ENCODE measurements at regions not wholly inside any gene's neighbourhood (a gene's known extent, or its start where the extent isn't known, plus 50 kb on each side); places are given as distances from the start of the nearest gene placed in this dataset.

GRCh38 chr11:109978895-109979294 is 114.3 kb upstream of the ZC3H12C start:
- Histone ChIP-seq H3K36me3 (ENCODE audit: insufficient read depth, low read length) (no peaks in the 10 kb centered on the region), H2AFZ (ENCODE audit: low read length, unreplicated experiment) (no peak overlapping the region), H3K79me2 (ENCODE audit: control insufficient read depth, insufficient read depth, low read length, unreplicated experiment) (no peaks in the 10 kb centered on the region), H3K4me3 (ENCODE audit: low read depth, low read length) (no peak overlapping the region), H3K4me1 (ENCODE audit: control insufficient read depth, insufficient read depth, low read length, unreplicated experiment) (no peaks in the 10 kb centered on the region), H3K27ac (ENCODE audit: low read depth, low read length) (no peak overlapping the region), H3K27me3 (ENCODE audit: insufficient read depth, low read length) (no peaks in the 10 kb centered on the region)

DNA sequence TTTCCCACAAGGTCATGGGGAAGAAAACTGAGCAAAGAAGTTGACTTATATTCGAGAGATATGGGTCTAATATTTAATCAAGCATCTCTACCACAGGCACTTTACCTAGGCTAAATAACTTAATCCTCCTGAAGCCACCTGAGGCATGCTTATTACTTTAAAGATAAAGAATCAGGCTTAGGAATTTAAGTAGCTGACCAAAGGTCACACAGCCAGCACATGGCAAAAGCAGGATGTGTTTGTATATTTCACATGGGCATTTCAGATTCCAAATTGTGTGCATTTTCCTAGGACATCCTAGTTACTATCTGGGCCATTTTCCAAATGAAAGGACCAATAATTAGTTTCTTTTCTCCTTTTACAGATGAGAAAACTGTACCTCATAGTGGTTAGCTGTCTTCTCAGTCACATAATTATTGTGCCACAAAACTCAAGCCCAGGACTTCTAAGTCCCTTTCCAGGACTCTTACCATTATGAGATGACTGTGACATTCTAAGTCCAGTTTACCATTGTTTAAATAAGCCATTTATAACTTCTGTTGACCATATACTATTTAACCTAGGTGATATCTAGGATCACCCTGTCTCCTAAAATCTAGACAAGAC is 112.1 kb upstream of the ZC3H12C start:
- Histone ChIP-seq H3K4me3 (ENCODE audit: low read depth, low read length) (no peak overlapping the region), H3K27ac (ENCODE audit: low read depth, low read length) (no peak overlapping the region), H3K36me3 (ENCODE audit: insufficient read depth, low read length) (no peaks in the 10 kb centered on the region), H3K79me2 (ENCODE audit: control insufficient read depth, insufficient read depth, low read length, unreplicated experiment) (no peaks in the 10 kb centered on the region), H2AFZ (ENCODE audit: low read length, unreplicated experiment) (no peak overlapping the region), H3K27me3 (ENCODE audit: insufficient read depth, low read length) (no peaks in the 10 kb centered on the region), H3K4me1 (ENCODE audit: control insufficient read depth, insufficient read depth, low read length, unreplicated experiment) (no peaks in the 10 kb centered on the region)

DNA sequence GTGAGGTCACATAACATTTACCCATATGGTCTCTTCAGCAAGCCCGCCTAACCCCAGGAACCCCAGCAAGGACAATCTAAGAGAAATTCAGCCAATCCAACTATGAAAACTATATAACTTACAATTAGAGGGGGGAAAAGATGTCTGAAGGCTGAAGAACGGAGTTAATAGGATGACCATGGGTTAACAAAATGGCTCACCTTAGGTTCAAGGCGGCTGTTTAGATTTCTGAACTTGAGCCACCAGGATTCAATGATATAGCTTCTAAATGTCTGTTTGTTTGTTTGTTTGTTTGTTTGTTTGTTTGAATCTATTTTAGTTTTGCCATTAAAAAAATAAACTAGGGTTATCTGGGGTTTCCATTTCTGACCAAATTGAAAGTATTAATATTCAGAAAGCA is 109.8 kb upstream of the ZC3H12C start:
- no peak overlapping the region for H3K27ac ChIP-seq (ENCODE audit: low read depth, low read length)
- H3K27me3 ChIP-seq (ENCODE audit: insufficient read depth, low read length): no peaks in the 10 kb centered on the region
- no peaks in the 10 kb centered on the region for H3K36me3 ChIP-seq (ENCODE audit: insufficient read depth, low read length)
- H3K4me3 ChIP-seq (ENCODE audit: low read depth, low read length): no peak overlapping the region
- H2AFZ ChIP-seq (ENCODE audit: low read length, unreplicated experiment): no peak overlapping the region
- no peaks in the 10 kb centered on the region for H3K4me1 ChIP-seq (ENCODE audit: control insufficient read depth, insufficient read depth, low read length, unreplicated experiment)
- H3K79me2 ChIP-seq (ENCODE audit: control insufficient read depth, insufficient read depth, low read length, unreplicated experiment): no peaks in the 10 kb centered on the region

DNA sequence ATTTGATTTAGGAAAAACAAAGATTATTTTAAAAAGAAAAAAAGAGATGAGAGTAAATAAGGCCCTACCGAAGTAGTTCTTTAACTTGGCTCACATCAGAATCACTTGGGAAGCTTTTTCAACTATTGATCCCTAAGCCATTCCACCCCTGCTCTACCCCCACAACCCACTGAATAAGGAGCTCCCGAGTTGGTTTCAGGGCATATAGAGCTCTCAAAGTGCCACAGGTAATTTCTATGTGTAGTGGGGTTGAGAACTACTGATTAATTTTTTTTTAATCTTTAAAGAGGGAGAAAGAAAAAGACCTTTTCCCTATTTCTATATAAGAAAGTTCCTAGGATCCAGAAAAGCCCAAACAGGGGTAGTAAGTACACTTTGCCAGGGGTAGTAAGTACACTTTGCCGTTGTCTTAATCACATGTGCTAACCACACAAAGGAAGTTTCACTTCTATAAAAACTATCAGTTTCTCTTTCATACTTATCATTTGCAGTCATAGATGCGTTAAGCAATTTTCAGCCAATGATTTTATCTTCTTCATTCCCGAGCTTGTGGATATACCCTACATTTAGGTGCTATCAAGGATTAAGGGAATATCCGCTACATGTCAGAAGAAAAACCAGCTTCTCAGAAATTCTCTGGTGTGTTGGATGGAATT is 108.4 kb upstream of the ZC3H12C start:
- Histone ChIP-seq H3K4me3 (ENCODE audit: low read depth, low read length) (peak overlapping the region; percentile 30), H3K4me1 (ENCODE audit: control insufficient read depth, insufficient read depth, low read length, unreplicated experiment) (no peaks in the 10 kb centered on the region), H2AFZ (ENCODE audit: low read length, unreplicated experiment) (peak overlapping the region; percentile 88), H3K27me3 (ENCODE audit: insufficient read depth, low read length) (no peaks in the 10 kb centered on the region), H3K79me2 (ENCODE audit: control insufficient read depth, insufficient read depth, low read length, unreplicated experiment) (no peaks in the 10 kb centered on the region), H3K27ac (ENCODE audit: low read depth, low read length) (no peak overlapping the region), H3K36me3 (ENCODE audit: insufficient read depth, low read length) (no peaks in the 10 kb centered on the region)

DNA sequence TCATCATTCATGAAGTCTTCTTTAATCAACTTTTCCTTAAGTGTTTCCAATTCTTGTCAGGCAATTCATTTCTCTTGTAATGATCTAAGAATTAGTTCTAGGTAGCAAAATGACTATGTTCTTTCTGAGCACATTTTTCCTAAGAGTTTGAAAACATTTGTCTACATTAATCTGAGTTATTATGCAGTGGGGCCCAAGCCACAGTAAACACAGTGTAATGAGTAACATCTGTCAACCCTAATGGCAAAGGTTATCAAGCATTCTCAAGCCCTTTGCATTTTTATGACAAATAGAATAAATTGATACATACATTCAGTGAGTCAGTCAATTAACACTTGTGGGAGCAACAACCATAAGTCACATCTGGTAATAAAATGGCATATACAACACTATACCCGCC is 106.7 kb upstream of the ZC3H12C start:
- H2AFZ ChIP-seq (ENCODE audit: low read length, unreplicated experiment): no peak overlapping the region
- no peaks in the 10 kb centered on the region for H3K79me2 ChIP-seq (ENCODE audit: control insufficient read depth, insufficient read depth, low read length, unreplicated experiment)
- H3K27me3 ChIP-seq (ENCODE audit: insufficient read depth, low read length): no peaks in the 10 kb centered on the region
- no peaks in the 10 kb centered on the region for H3K36me3 ChIP-seq (ENCODE audit: insufficient read depth, low read length)
- no peak overlapping the region for H3K27ac ChIP-seq (ENCODE audit: low read depth, low read length)
- H3K4me1 ChIP-seq (ENCODE audit: control insufficient read depth, insufficient read depth, low read length, unreplicated experiment): no peaks in the 10 kb centered on the region
- H3K4me3 ChIP-seq (ENCODE audit: low read depth, low read length): no peak overlapping the region

DNA sequence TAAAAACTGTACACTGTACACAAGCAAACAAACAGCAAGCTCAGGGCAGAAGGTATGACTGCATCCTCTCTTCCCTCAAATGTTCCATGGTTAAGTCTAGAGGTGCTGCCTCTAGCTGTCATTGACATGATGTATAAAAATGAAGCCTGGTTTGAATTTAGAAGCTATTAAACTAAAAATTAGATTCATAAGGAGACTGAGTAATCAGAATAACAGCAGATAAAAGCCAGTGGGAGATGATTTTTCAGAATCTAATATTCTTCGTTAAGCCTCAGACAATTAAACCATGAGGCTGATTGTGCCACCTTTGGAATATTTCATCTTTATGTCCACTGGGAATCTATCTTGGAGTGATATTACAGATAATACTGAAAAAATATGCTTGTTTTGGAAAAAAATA is 101.4 kb upstream of the ZC3H12C start:
- Histone ChIP-seq H2AFZ (ENCODE audit: low read length, unreplicated experiment) (no peak overlapping the region), H3K4me1 (ENCODE audit: control insufficient read depth, insufficient read depth, low read length, unreplicated experiment) (no peaks in the 10 kb centered on the region), H3K27me3 (ENCODE audit: insufficient read depth, low read length) (no peaks in the 10 kb centered on the region), H3K36me3 (ENCODE audit: insufficient read depth, low read length) (no peaks in the 10 kb centered on the region), H3K4me3 (ENCODE audit: low read depth, low read length) (no peak overlapping the region), H3K79me2 (ENCODE audit: control insufficient read depth, insufficient read depth, low read length, unreplicated experiment) (no peaks in the 10 kb centered on the region), H3K27ac (ENCODE audit: low read depth, low read length) (no peak overlapping the region)

- Histone ChIP-seq H3K4me1 (ENCODE audit: control insufficient read depth, insufficient read depth, low read length, unreplicated experiment) (no peaks in the 10 kb centered on the region), H3K27ac (ENCODE audit: low read depth, low read length) (no peak overlapping the region), H3K36me3 (ENCODE audit: insufficient read depth, low read length) (no peaks in the 10 kb centered on the region), H3K27me3 (ENCODE audit: insufficient read depth, low read length) (no peaks in the 10 kb centered on the region), H3K79me2 (ENCODE audit: control insufficient read depth, insufficient read depth, low read length, unreplicated experiment) (no peaks in the 10 kb centered on the region), H2AFZ (ENCODE audit: low read length, unreplicated experiment) (no peak overlapping the region), H3K4me3 (ENCODE audit: low read depth, low read length) (no peak overlapping the region)
Observed at GRCh38 chr11:109993786-109994185, 99.4 kb upstream of the ZC3H12C start.

DNA sequence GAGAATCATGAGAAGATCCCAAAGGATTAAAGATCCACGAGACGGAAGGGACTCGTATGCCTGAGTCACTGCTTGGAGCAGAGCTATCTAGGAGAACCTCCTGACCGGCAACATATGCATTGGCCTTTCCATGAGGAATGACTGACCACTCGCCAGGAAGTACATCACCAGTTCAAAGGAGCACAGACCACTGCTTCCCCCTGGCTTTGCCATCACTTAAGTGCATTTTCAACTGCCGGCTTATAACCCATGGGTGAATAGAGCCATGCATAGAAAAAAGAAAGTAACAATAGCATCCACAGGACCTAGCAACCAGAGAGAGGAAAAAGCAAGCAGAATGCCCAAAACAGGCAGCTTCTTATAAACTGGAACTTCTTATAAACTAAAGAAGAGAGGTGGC is 98.3 kb upstream of the ZC3H12C start:
- Histone ChIP-seq H3K36me3 (ENCODE audit: insufficient read depth, low read length) (no peaks in the 10 kb centered on the region), H3K79me2 (ENCODE audit: control insufficient read depth, insufficient read depth, low read length, unreplicated experiment) (no peaks in the 10 kb centered on the region), H3K27ac (ENCODE audit: low read depth, low read length) (no peak overlapping the region), H3K4me3 (ENCODE audit: low read depth, low read length) (no peak overlapping the region), H3K4me1 (ENCODE audit: control insufficient read depth, insufficient read depth, low read length, unreplicated experiment) (peaks cover 11% of the 10 kb centered on the region), H2AFZ (ENCODE audit: low read length, unreplicated experiment) (no peak overlapping the region), H3K27me3 (ENCODE audit: insufficient read depth, low read length) (no peaks in the 10 kb centered on the region)

- Histone ChIP-seq H3K4me3 (ENCODE audit: low read depth, low read length) (no peak overlapping the region), H3K36me3 (ENCODE audit: insufficient read depth, low read length) (no peaks in the 10 kb centered on the region), H3K79me2 (ENCODE audit: control insufficient read depth, insufficient read depth, low read length, unreplicated experiment) (no peaks in the 10 kb centered on the region), H3K4me1 (ENCODE audit: control insufficient read depth, insufficient read depth, low read length, unreplicated experiment) (peaks cover 20% of the 10 kb centered on the region), H2AFZ (ENCODE audit: low read length, unreplicated experiment) (no peak overlapping the region), H3K27ac (ENCODE audit: low read depth, low read length) (no peak overlapping the region), H3K27me3 (ENCODE audit: insufficient read depth, low read length) (no peaks in the 10 kb centered on the region)
Observed at GRCh38 chr11:109996060-109996459, 97.1 kb upstream of the ZC3H12C start.

- Histone ChIP-seq H2AFZ (ENCODE audit: low read length, unreplicated experiment) (no peak overlapping the region), H3K27me3 (ENCODE audit: insufficient read depth, low read length) (no peaks in the 10 kb centered on the region), H3K36me3 (ENCODE audit: insufficient read depth, low read length) (no peaks in the 10 kb centered on the region), H3K4me1 (ENCODE audit: control insufficient read depth, insufficient read depth, low read length, unreplicated experiment) (peaks cover 21% of the 10 kb centered on the region), H3K4me3 (ENCODE audit: low read depth, low read length) (no peak overlapping the region), H3K27ac (ENCODE audit: low read depth, low read length) (peak overlapping the region; percentile 89; the same call in 1 of the 2 replicates), H3K79me2 (ENCODE audit: control insufficient read depth, insufficient read depth, low read length, unreplicated experiment) (no peaks in the 10 kb centered on the region)
Observed at GRCh38 chr11:109998921-109999320, 94.3 kb upstream of the ZC3H12C start.

DNA sequence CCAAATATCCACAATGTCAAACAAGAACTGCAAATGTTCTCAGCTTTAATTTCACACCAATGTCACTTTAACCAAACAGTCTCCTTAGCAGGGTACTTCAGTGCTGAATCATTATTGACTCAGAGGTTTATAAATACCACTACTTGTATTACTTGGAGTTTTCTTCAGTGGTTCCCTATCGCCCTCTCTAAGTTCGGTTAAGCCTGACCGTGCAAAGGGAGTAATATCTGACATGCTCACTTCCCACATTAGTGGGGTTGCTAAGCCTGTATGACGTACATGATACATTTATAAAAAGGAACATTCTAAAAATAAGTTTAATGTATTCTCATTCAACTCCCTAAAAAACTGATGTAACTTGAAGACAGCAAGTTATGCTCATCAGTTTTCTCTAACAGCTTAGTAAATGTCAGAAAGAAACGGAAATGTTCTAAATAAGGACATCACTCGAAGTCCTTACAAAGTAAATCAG is 93.1 kb upstream of the ZC3H12C start:
- no peaks in the 10 kb centered on the region for H3K79me2 ChIP-seq (ENCODE audit: control insufficient read depth, insufficient read depth, low read length, unreplicated experiment)
- H3K27ac ChIP-seq (ENCODE audit: low read depth, low read length): peak overlapping the region; percentile 89
- no peak overlapping the region for H3K4me3 ChIP-seq (ENCODE audit: low read depth, low read length)
- H3K4me1 ChIP-seq (ENCODE audit: control insufficient read depth, insufficient read depth, low read length, unreplicated experiment): peaks cover 21% of the 10 kb centered on the region
- H3K36me3 ChIP-seq (ENCODE audit: insufficient read depth, low read length): no peaks in the 10 kb centered on the region
- H2AFZ ChIP-seq (ENCODE audit: low read length, unreplicated experiment): no peak overlapping the region
- no peaks in the 10 kb centered on the region for H3K27me3 ChIP-seq (ENCODE audit: insufficient read depth, low read length)

Measured in ACC112 (cell line).